NB4 (cell line): ENCODE measurements at regions not wholly inside any gene's neighbourhood (a gene's known extent, or its start where the extent isn't known, plus 50 kb on each side); places are given as distances from the start of the nearest gene placed in this dataset.

Experiments
- POLR2A ChIP-seq: IDR thresholded peaks from 2 replicates; pipeline ENCODE4 v1.6.1; 2011; ENCODE audit warnings: mild to moderate bottlenecking; ENCODE audit not compliant: insufficient read length; ENCODE audit errors: extremely low read depth
- TF ChIP-seq, protein P1 (sequence below): IDR thresholded peaks from one replicate; pipeline ENCODE4 v1.5.1; 2012; ENCODE audit warnings: low read depth, low read length

DNA sequence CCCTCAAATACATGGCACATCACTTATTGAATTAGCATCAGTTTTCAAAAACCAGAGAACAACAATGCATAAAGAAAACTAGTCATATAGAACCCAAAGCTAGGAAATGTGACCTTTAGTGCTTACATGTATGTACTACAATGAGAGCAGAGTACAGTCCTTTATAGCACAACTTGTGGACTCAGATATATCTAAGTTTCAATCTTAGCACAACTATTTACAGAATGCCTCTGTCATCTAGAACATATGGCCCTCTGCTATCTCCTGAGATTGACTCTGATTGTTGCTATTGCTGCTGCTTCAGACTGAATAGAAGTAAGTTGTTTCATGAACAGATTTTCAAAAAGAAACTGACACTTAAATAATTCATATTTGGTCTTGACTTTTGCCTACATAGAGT, 1536.2 kb downstream of the EFNA5 start:
- TF ChIP-seq, protein P1, sequence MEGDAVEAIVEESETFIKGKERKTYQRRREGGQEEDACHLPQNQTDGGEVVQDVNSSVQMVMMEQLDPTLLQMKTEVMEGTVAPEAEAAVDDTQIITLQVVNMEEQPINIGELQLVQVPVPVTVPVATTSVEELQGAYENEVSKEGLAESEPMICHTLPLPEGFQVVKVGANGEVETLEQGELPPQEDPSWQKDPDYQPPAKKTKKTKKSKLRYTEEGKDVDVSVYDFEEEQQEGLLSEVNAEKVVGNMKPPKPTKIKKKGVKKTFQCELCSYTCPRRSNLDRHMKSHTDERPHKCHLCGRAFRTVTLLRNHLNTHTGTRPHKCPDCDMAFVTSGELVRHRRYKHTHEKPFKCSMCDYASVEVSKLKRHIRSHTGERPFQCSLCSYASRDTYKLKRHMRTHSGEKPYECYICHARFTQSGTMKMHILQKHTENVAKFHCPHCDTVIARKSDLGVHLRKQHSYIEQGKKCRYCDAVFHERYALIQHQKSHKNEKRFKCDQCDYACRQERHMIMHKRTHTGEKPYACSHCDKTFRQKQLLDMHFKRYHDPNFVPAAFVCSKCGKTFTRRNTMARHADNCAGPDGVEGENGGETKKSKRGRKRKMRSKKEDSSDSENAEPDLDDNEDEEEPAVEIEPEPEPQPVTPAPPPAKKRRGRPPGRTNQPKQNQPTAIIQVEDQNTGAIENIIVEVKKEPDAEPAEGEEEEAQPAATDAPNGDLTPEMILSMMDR = no peak
- no peak for TF ChIP-seq POLR2A
